ENCODE measurements at regions not wholly inside any gene's neighbourhood (a gene's known extent, or its start where the extent isn't known, plus 50 kb on each side); places are given as distances from the start of the nearest gene placed in this dataset.

GRCh38 chr10:130481936-130482335 lies 345.7 kb downstream of the GLRX3 start:
- TF ChIP-seq, protein P1, sequence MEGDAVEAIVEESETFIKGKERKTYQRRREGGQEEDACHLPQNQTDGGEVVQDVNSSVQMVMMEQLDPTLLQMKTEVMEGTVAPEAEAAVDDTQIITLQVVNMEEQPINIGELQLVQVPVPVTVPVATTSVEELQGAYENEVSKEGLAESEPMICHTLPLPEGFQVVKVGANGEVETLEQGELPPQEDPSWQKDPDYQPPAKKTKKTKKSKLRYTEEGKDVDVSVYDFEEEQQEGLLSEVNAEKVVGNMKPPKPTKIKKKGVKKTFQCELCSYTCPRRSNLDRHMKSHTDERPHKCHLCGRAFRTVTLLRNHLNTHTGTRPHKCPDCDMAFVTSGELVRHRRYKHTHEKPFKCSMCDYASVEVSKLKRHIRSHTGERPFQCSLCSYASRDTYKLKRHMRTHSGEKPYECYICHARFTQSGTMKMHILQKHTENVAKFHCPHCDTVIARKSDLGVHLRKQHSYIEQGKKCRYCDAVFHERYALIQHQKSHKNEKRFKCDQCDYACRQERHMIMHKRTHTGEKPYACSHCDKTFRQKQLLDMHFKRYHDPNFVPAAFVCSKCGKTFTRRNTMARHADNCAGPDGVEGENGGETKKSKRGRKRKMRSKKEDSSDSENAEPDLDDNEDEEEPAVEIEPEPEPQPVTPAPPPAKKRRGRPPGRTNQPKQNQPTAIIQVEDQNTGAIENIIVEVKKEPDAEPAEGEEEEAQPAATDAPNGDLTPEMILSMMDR (IDR thresholded peaks at IDR 0.05): no peak
- no peak for TF ChIP-seq POLR2AphosphoS5 (IDR thresholded peaks at IDR 0.05; ENCODE audit: low read depth, low read length)
- TF ChIP-seq, protein P2, sequence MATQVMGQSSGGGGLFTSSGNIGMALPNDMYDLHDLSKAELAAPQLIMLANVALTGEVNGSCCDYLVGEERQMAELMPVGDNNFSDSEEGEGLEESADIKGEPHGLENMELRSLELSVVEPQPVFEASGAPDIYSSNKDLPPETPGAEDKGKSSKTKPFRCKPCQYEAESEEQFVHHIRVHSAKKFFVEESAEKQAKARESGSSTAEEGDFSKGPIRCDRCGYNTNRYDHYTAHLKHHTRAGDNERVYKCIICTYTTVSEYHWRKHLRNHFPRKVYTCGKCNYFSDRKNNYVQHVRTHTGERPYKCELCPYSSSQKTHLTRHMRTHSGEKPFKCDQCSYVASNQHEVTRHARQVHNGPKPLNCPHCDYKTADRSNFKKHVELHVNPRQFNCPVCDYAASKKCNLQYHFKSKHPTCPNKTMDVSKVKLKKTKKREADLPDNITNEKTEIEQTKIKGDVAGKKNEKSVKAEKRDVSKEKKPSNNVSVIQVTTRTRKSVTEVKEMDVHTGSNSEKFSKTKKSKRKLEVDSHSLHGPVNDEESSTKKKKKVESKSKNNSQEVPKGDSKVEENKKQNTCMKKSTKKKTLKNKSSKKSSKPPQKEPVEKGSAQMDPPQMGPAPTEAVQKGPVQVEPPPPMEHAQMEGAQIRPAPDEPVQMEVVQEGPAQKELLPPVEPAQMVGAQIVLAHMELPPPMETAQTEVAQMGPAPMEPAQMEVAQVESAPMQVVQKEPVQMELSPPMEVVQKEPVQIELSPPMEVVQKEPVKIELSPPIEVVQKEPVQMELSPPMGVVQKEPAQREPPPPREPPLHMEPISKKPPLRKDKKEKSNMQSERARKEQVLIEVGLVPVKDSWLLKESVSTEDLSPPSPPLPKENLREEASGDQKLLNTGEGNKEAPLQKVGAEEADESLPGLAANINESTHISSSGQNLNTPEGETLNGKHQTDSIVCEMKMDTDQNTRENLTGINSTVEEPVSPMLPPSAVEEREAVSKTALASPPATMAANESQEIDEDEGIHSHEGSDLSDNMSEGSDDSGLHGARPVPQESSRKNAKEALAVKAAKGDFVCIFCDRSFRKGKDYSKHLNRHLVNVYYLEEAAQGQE (IDR thresholded peaks at IDR 0.05; ENCODE audit: insufficient read depth in 1 of 2, low read depth in 2 of 2, low read length in 1 of 2): no peak
